GM19372 (cell line): ENCODE measurements at regions not wholly inside any gene's neighbourhood (a gene's known extent, or its start where the extent isn't known, plus 50 kb on each side); places are given as distances from the start of the nearest gene placed in this dataset.

Experiments used
- ATAC-seq: cut with Tn5 transposase; IDR thresholded peaks from one replicate; pipeline ENCODE4 v1.9.1; 2021; ENCODE audit warnings: mild to moderate bottlenecking, low read depth, moderate library complexity; ENCODE audit not compliant: unreplicated experiment

DNA sequence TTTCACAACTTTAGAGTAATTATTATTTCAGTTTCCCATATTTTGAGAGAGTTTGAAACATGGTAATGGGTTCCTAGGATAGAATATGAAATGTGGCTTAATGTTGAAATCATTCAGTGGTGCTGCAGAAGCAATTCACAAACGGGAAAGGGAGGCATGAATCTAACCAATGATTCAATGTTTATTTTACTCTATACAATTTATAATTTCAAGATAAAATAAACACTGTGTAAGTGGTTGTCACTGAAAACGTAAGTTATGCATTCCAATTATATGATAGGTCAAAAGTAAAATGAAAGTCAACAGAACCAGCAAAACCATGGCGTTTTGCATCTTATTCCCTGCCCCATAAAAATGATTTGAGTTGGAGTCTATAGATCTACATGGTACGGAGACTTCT lies 1207.1 kb upstream of the CDH18 start:
- no peak for ATAC-seq

- ATAC-seq = no peak
Observed at GRCh38 chr5:21185536-21185935, 1197.5 kb upstream of the CDH18 start.

GRCh38 chr5:21184581-21184980 lies 1196.6 kb upstream of the CDH18 start:
- ATAC-seq = no peak

DNA sequence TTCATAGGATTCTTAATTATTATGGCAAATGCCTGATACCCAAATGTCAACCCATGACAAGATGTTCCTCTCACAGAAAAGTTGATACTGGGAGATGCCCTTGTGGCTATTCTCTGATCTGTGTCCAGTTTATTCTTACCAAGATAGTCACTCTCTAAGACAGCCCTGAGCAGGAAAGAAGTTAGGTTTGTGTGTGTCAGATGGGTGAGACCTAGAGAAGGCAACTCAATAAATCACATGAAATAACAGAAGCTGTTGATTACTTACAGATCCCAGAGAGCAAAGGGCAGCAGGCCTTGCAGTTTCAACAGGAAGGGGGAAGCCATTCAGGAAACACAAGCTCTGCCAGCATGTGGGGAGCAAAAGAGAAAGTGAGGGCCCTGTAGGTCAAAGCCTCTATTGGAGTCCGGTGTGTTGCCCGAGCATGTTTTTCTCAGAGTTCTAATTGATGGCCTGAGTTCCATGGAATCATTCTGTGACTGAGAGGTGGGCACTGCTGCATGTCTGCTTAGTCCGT lies 1193.7 kb upstream of the CDH18 start:
- ATAC-seq = no peak

GRCh38 chr5:21173526-21173925 lies 1185.5 kb upstream of the CDH18 start:
- no peak for ATAC-seq

DNA sequence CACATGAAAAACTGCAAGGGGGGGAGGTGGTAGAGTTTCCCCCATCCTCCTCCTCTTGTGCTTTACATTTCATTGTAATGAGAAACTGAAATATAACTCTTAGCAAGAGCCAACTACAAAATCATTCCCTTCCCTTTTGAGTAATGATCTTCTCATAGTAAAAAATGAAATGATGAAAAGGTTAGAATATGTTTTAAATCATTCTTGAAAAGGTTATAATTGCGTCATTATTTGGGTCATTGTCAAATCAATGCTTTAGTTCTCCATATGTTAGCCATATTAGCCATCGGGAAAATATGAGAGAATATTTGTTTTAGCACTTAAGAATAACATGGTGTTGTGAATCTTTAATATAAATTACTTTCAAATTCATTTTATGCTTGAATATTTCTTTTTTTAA lies 1185.0 kb upstream of the CDH18 start:
- ATAC-seq = no peak

DNA sequence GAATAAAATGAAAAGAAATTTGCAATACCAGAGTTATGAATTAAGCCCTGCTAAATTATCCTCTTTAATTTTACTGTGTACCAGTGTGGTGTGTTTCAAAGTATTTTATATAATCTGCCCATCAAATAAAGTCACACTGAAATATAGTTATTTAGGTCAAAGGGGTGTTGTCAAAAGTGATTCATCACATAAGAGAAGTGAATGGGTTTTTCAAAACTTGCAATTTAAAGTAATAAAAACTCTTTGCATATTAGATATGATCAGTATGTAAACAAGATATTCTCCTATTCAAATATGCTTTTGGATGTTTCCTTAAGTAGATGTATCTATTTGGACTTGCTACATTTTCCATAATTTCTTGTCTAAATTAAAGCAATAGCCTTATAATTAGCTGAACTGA lies 1183.0 kb upstream of the CDH18 start:
- no peak for ATAC-seq

- no peak for ATAC-seq
Observed at GRCh38 chr5:21168557-21168956, 1180.6 kb upstream of the CDH18 start.

- no peak for ATAC-seq
Observed at GRCh38 chr5:21165344-21165743, 1177.3 kb upstream of the CDH18 start.

DNA sequence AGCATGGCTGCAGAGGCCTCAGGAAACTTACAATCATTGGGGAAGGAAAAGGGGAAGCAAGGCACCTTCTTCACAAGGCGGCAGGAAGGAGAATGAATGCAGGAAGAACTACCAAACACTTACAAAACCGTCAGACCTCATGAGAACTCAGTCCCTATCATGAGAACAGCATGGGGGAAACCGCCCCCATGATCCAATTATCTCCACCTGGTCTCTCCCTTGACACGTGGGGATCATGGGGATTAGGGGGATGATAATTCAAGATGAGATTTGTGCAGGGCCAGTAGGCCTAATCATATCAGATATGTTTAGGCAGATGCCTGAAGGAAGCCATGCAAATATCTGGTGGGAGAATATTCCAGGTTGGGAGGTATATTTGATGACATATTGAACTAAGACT lies 1176.4 kb upstream of the CDH18 start:
- no peak for ATAC-seq

GRCh38 chr5:21159510-21160059 lies 1171.6 kb upstream of the CDH18 start:
- no peak for ATAC-seq

DNA sequence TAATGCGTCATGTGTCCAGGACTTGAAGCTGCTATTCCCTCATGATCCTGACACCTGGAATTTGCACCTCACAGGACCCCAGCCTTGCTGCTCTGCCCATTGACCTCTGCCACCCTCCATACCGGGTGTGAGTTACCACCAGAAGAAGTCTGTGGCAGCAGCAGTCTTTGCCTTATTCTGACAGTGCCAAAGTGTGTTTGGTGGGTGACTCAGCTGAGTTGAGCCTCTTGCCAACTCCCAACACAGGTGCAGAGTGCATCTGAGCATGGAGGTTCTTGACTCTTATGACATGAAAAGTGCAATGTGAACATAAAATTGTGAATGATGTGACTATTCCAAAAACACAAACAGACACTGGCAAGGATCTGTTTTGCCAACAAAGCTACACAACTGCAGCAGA lies 1166.5 kb upstream of the CDH18 start:
- no peak for ATAC-seq

- ATAC-seq = no peak
Observed at GRCh38 chr5:21152611-21153010, 1164.6 kb upstream of the CDH18 start.

GRCh38 chr5:21145376-21145775 lies 1157.4 kb upstream of the CDH18 start:
- no peak for ATAC-seq

DNA sequence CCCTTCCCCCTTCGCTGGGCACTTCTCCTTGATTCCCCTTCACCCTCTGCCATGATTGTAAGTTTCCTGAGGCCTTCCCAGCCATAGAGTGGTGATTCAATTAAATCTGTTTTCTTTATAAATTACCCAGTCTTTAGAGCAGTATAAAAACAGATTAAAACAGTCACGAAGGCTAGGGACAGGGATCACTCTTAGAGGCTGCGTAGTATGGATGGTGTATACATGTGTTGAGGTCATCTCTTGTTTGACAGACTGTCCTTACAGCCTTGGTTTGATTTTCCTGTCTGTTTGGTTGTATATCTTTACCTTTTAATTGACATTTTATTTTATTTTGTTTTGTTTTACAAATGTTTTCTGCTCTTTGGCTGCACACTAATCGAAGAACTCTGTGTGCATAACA lies 1155.7 kb upstream of the CDH18 start:
- no peak for ATAC-seq

GRCh38 chr5:21142791-21143190 lies 1154.8 kb upstream of the CDH18 start:
- no peak for ATAC-seq

DNA sequence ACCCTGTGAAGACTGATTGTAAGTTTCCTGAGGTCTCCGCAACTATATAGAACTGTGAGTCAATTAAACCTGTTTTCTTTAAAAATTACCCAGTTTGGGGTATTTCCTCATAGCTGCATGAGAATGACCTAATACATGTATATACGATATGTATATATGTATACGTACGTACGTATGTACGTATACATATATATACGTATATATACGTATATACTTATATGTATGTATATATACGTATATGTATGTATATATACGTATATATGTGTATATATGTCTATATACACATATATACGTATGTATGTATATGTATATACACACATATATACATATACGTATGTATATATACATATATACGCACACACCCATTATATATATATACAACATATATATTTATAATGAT lies 1153.0 kb upstream of the CDH18 start:
- no peak for ATAC-seq

GRCh38 chr5:21126236-21126635 lies 1138.2 kb upstream of the CDH18 start:
- ATAC-seq = no peak

DNA sequence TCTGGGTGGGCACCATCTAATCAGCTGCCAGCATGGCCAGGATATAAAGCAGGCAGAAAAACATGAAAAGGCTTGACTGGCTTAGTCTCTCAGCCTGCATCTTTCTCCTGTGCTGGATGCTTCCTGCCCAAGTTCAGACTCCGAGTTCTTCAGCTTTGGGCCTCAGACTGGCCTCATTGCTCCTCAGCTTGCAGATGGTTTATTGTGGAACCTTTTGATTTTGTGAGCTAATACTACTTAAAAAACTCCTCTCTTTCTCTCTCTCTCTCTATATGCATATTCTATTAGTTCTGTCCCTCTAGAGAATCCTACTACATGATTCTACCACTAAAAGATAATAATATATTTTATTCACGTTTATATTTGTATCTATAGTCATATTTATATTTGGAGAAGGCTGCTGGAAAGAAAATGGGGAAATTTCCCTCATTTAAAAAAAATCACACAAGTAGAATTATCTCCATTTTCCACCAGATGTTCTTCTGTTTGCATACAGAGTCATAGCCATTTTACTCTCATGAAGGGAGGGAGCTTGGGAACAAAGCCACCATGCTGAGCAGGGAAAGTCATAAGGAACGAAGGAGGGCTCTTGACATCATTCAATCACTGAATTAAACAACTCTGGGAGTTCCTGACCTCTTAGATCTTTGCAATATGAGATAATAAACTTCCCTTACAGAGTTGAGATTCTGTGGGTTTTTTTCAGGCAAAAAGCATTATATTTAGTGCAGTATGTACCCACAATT lies 1137.4 kb upstream of the CDH18 start:
- ATAC-seq = no peak

DNA sequence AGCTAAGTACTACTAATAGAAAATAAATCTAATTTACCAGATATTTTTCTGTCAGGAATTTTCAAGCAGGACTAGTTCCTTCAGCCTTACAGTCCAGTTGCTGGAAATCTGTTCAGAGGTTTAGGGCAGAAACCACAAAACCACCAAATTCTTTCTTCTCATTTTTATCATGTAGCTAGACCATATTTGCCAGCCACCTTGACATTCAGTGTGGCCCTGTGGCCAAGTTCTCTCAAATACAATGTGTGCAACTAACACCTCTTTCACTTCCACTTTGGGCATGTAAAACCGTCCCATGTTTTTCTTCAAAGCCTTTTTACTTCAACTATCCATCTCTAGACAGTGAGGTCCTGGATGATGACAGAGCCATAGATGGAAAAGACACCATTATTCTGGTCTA lies 1133.2 kb upstream of the CDH18 start:
- ATAC-seq = no peak

DNA sequence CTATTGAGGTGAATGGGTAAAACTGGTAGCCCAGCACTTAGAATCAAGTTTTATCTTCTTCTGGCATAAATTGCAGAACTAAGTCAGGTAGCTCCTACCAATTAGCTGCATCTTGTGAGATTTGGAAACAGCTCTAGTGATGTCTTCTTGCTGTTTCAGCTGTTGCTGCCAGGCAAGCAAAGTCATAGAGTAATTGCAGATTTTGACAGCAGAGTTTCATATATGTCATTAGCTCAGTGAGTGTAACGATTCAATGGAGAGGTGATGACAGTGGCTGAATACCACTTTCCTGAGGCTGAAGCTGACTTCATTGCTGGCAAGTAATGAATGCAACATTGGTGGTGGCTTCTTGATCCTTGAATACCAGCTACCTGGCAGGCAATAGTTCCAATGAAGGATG lies 1109.7 kb upstream of the CDH18 start:
- ATAC-seq = no peak

- no peak for ATAC-seq
Observed at GRCh38 chr5:21094619-21095018, 1106.6 kb upstream of the CDH18 start.
